Peyer's patch (tissue), 4 donors: ENCODE measurements at regions not wholly inside any gene's neighbourhood (a gene's known extent, or its start where the extent isn't known, plus 50 kb on each side); places are given as distances from the start of the nearest gene placed in this dataset.

Experiments used
- CTCF ChIP-seq, 6 experiments: fragments of 450-650 bp in 4 of 6; fragments of 200-600 bp in 2 of 6; sonication (generic) in 1 of 6; IDR thresholded peaks; one replicate each; pipeline ENCODE4 v1.5.1; 2017 to 2019; ENCODE audit warnings: antibody characterized with exemption in 6 of 6, mild to moderate bottlenecking in 3 of 6, moderate library complexity in 1 of 6
- POLR2A ChIP-seq, 2 donors: fragments of 450-650 bp; IDR thresholded peaks; one replicate each; pipeline ENCODE4 v1.5.1; 2017; ENCODE audit warnings: antibody characterized with exemption in 2 of 2, mild to moderate bottlenecking in 2 of 2, moderate library complexity in 2 of 2

- TF ChIP-seq CTCF (IDR thresholded peaks at IDR 0.05) = no peak
- TF ChIP-seq POLR2A (IDR thresholded peaks at IDR 0.05) = no peak
Observed at GRCh38 chr1:71343686-71344416, 263.0 kb upstream of the ZRANB2 start.
